Astrocyte (in vitro differentiated cells and primary cell): ENCODE measurements at regions not wholly inside any gene's neighbourhood (a gene's known extent, or its start where the extent isn't known, plus 50 kb on each side); places are given as distances from the start of the nearest gene placed in this dataset.

Experiments used
- EZH2 ChIP-seq: IDR thresholded peaks from 2 replicates; pipeline ENCODE4 v1.6.1; 2012; ENCODE audit warnings: mild to moderate bottlenecking, low read length, inconsistent platforms; ENCODE audit not compliant: insufficient read depth
- TF ChIP-seq, protein P1 (sequence below): IDR thresholded peaks from 2 replicates; pipeline ENCODE4 v1.5.1; 2011; ENCODE audit warnings: low read depth, mild to moderate bottlenecking, inconsistent platforms, low read length, moderate library complexity; ENCODE audit not compliant: insufficient read depth

DNA sequence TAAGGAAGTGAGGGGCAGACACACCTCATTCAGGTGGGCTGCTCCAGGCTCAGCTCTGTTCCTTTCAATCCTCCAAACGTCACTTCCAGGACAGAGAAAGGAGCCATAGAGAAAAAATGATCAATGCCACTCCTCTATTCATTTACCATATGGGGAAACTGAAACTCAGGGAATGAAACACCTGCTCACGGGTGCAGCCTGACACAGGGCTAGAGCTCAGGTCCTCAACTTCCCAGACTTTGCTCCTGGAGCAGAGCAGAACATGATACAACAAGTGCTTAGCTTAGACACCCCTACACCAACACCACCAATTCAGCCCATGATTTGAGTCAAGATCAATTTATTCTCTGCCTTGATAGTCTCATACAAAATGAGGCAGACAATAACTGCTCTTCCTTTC, 58.5 kb upstream of the LPP start:
- TF ChIP-seq, protein P1, sequence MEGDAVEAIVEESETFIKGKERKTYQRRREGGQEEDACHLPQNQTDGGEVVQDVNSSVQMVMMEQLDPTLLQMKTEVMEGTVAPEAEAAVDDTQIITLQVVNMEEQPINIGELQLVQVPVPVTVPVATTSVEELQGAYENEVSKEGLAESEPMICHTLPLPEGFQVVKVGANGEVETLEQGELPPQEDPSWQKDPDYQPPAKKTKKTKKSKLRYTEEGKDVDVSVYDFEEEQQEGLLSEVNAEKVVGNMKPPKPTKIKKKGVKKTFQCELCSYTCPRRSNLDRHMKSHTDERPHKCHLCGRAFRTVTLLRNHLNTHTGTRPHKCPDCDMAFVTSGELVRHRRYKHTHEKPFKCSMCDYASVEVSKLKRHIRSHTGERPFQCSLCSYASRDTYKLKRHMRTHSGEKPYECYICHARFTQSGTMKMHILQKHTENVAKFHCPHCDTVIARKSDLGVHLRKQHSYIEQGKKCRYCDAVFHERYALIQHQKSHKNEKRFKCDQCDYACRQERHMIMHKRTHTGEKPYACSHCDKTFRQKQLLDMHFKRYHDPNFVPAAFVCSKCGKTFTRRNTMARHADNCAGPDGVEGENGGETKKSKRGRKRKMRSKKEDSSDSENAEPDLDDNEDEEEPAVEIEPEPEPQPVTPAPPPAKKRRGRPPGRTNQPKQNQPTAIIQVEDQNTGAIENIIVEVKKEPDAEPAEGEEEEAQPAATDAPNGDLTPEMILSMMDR = no peak
- no peak for TF ChIP-seq EZH2
